Hepatocyte (in vitro differentiated cells): ENCODE measurements at regions not wholly inside any gene's neighbourhood (a gene's known extent, or its start where the extent isn't known, plus 50 kb on each side); places are given as distances from the start of the nearest gene placed in this dataset.

Experiments
- CTCF ChIP-seq: fragments of 200-600 bp; sonication (generic); IDR thresholded peaks from 2 replicates; pipeline ENCODE4 v1.5.1; 2016; ENCODE audit warnings: antibody characterized with exemption, mild to moderate bottlenecking; ENCODE audit not compliant: poor library complexity
- EZH2 ChIP-seq: fragments of 200-600 bp; sonication (generic); IDR thresholded peaks from 2 replicates; pipeline ENCODE4 v1.6.1; 2016; ENCODE audit warnings: antibody characterized with exemption, mild to moderate bottlenecking, borderline replicate concordance
- EZH2phosphoT487 ChIP-seq: fragments of 200-600 bp; sonication (generic); IDR thresholded peaks from one replicate; pipeline ENCODE4 v1.6.1; 2018; ENCODE audit warnings: antibody characterized with exemption, mild to moderate bottlenecking, low read depth, moderate library complexity; ENCODE audit not compliant: unreplicated experiment, severe bottlenecking

GRCh38 chr4:13733817-13734216 is 106.3 kb upstream of the BOD1L1 start:
- TF ChIP-seq EZH2, result no peak
- no peak for TF ChIP-seq CTCF
- no peak for TF ChIP-seq EZH2phosphoT487
